Retinal pigment epithelial cell (primary cell): ENCODE measurements at regions not wholly inside any gene's neighbourhood (a gene's known extent, or its start where the extent isn't known, plus 50 kb on each side); places are given as distances from the start of the nearest gene placed in this dataset.

Source experiments
- DNase-seq: peaks from one replicate; pipeline ENCODE4 v3.0.0-alpha.2; 2010; ENCODE audit warnings: low read depth
- H3K4me3 ChIP-seq: 2 replicates; pipeline ENCODE4 v1.5.1; 2011; ENCODE audit warnings: mild to moderate bottlenecking, low read length, control low read depth, moderate library complexity
- TF ChIP-seq, protein P1 (sequence below): conservative IDR thresholded peaks from 2 replicates; pipeline ENCODE4 v1.5.1; 2011; ENCODE audit warnings: low read depth, low read length, control low read depth, inconsistent platforms

DNA sequence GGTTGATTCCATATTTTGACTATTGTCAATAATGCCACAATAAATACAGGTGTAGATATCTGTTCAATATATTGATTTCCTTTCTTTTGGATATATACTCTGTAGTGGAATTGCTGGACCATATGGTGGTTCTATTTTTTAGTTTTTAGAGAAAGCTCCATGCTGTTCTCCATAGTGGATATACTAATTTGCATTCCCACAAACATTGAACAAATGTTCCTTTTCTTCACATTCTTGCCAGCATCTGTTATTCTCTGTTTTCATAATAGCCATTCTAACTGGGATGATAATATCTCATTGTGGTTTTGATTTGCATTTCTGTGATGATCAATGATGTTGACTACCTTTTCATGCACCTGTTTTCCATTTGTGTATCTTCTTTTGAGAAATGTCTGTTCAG, 973.7 kb downstream of the REEP3 start:
- H3K4me3 ChIP-seq = no peak overlapping the region
- no peak for DNase-seq
- TF ChIP-seq, protein P1, sequence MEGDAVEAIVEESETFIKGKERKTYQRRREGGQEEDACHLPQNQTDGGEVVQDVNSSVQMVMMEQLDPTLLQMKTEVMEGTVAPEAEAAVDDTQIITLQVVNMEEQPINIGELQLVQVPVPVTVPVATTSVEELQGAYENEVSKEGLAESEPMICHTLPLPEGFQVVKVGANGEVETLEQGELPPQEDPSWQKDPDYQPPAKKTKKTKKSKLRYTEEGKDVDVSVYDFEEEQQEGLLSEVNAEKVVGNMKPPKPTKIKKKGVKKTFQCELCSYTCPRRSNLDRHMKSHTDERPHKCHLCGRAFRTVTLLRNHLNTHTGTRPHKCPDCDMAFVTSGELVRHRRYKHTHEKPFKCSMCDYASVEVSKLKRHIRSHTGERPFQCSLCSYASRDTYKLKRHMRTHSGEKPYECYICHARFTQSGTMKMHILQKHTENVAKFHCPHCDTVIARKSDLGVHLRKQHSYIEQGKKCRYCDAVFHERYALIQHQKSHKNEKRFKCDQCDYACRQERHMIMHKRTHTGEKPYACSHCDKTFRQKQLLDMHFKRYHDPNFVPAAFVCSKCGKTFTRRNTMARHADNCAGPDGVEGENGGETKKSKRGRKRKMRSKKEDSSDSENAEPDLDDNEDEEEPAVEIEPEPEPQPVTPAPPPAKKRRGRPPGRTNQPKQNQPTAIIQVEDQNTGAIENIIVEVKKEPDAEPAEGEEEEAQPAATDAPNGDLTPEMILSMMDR = no peak

DNA sequence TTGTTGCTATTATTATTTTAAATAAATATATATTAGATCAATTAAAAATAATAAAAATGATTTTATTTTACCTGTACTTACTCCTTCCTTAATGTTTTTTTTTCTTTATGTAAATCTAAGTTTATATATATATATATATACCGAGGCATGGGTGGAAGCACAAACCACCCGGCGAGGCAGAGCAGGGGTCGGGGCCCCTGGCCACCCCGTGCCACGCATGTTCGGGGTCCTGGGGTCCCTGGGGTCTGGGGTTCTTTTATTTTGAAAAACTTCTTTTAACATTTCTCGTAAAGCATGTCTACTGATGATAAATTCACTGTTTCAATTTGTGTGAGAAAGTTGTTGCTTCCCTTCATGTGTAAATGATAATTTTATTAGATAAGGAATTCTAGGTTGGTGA, 976.1 kb downstream of the REEP3 start:
- no peak overlapping the region for H3K4me3 ChIP-seq
- TF ChIP-seq, protein P1 = no peak
- DNase-seq = no peak

DNA sequence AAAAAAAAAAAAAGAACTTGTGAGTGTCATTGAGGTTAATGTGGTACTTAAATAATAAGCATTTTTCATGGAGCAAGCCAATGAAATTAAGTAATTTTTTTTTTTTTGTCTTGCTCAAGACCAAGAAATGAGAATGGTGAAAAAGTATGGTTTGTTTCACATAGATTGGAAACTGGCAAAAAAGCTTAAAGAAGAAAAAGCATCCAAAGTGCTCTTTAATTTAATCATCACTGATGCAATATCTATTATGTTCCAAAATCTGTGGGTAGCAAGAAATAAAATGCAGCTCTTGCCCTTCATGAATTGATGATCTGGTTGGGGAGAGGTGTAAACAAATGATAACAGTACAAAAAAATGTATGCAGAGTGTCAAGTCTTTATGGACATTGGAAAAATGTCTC, 980.6 kb downstream of the REEP3 start:
- H3K4me3 ChIP-seq = no peak overlapping the region
- no peak for DNase-seq
- TF ChIP-seq, protein P1 = no peak

DNA sequence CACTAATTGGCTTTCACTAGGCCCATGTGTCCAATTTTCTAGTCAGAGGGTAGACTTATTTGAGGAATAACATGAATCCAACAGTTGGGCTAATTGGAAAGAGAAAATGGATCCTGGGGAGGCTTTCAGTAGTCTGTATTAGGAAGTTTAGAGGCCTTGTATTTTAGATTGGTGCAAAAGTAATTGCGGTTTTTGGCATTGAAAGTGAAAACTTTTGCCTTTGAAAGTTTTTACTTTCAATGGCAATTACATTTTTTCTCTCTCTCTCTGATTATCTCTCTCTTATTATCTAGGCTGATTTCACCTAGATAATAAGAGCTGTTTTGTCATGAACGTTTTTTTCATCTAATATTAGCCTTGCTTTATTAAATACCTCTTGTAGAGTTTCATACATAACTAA, 981.7 kb downstream of the REEP3 start:
- TF ChIP-seq, protein P1 = no peak
- DNase-seq = no peak
- H3K4me3 ChIP-seq = no peak overlapping the region

DNA sequence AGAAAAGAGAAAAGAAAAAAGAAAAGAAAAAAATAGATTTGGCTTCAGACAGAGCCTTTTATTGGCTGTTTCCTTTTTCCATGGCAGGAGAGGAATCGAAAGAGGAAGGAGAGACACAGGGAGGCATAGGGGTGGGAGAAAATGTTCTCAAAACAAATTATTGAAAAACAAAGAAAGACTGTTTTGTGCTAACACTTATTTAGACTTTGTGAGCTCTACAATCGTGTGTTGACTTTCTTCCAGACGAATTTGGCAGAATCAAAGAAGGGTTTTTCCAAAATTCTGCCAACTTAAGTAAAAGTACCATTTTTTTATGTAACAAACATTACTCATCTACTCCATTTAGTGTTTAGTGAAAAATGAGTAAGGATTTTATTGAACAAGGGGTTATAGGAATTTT, 982.2 kb downstream of the REEP3 start:
- DNase-seq = no peak
- TF ChIP-seq, protein P1 = no peak

DNA sequence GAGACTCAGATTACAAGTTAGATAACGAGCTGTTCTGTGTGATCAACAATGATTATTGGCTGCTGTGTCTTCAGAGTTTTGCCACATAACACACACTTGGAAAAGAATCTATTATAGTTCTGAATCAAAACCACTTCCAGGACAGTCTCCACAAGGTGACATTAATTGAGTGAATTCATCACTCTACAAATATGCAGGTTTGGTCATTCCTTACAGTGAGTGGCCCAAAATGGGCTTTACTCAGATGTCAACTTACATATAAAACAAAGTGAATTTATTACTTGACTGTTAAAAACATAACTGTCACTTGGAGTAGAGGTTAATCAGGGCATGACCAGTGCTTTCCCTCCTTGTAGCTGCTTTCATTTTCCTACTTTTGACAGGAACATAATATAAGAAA, 984.3 kb downstream of the REEP3 start:
- TF ChIP-seq, protein P1 = no peak
- no peak overlapping the region for H3K4me3 ChIP-seq
- DNase-seq = no peak

More for the DNA sequence above, 982.2 kb downstream of the REEP3 start:
- no peak overlapping the region for H3K4me3 ChIP-seq

DNA sequence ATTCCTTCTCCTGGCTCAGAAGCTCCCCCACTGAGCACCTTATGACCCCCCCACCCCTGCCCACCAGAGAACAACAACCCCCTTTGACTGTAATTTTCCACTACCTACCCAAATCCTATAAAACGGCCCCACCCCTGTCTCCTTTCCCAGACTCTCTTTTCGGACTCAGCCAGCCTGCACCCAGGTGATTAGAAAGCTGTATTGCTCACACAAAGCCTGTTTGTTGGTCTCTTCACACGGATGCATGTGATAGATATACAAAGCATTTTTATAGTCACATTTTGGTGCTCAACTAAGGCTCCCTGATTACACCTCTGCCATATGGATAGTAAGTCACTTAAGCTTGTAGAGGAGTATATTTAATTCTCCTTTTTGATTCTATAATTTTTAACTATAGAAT, 985.8 kb downstream of the REEP3 start:
- no peak for DNase-seq
- no peak overlapping the region for H3K4me3 ChIP-seq
- TF ChIP-seq, protein P1 = no peak
